HCT116 (cell line): ENCODE measurements at regions not wholly inside any gene's neighbourhood (a gene's known extent, or its start where the extent isn't known, plus 50 kb on each side); places are given as distances from the start of the nearest gene placed in this dataset.
"Not testable (repeated sequence)": the region's sequence is repeated elsewhere in the genome, so short reads cannot be mapped to it uniquely, and the experiment has no call there.

Source experiments
- ATAC-seq: fragments of 200-7000 bp; cut with Tn5 transposase; 2 replicates; pipeline ENCODE4 v1.9.1; 2020; ENCODE audit warnings: mild to moderate bottlenecking, moderate library complexity
- BruUV-seq: library from RNA; stranded (reverse); fragments of 400-500 nt; replicated peaks from 2 replicates; lab custom pipeline; 2021; lab: Mats Ljungman, UMichigan
- CTCF ChIA-PET: fragments of 300-600 bp; sonication (Branson Sonifier 250); formaldehyde crosslinking; loops from one replicate; lab custom pipeline; 2021; ENCODE audit warnings: antibody characterized with exemption; lab: Charles Lee
- POLR2A ChIA-PET: fragments of 300-600, 350-600 bp; sonication (Branson Sonifier 250); formaldehyde crosslinking; loops from one replicate; lab custom pipeline; 2021; ENCODE audit warnings: antibody characterized with exemption; lab: Charles Lee
- RAD21 ChIA-PET, 2 experiments: fragments of 300-600 bp; sonication (Branson Sonifier 250); formaldehyde crosslinking; loops; one replicate each; lab custom pipeline; 2023; ENCODE audit warnings: low total read pairs in 2 of 2; ENCODE audit not compliant: uncharacterized antibody in 2 of 2, unreplicated experiment in 2 of 2, low non-redundant PET in 1 of 2; lab: Charles Lee
- DNase-seq: peaks from one replicate; pipeline ENCODE4 v3.0.0-alpha.2; 2010; ENCODE audit warnings: low read depth, low spot score
- H2AFZ ChIP-seq: fragments of 200-600 bp; shearing (Covaris generic), sonication (generic); 2 replicates; pipeline ENCODE4 v1.6.1; 2017; ENCODE audit warnings: low read depth, mixed run types, mixed read lengths, antibody characterized with exemption, low read length; ENCODE audit not compliant: poor library complexity, severe bottlenecking
- H3K27ac ChIP-seq: 2 replicates; pipeline ENCODE4 v1.5.1; 2012; ENCODE audit warnings: low read depth, low read length
- H3K27me3 ChIP-seq: fragments of 200-600 bp; sonication (generic); 2 replicates; pipeline ENCODE4 v1.6.1; 2016; ENCODE audit warnings: mixed run types, low read length, mixed read lengths; ENCODE audit not compliant: insufficient read depth
- H3K36me3 ChIP-seq, 2 experiments: fragments of 200-500 bp in 1 of 2; fragments of 200-600 bp in 1 of 2; sonication (Bioruptor generic) in 1 of 2; sonication (generic) in 1 of 2; 2 replicates each; pipeline versions ENCODE4 v1.5.1 to v1.6.1; 2014 to 2016; ENCODE audit warnings: low read length in 2 of 2, inconsistent platforms in 1 of 2, mixed read lengths in 1 of 2, mixed run types in 1 of 2; ENCODE audit not compliant: insufficient read depth in 2 of 2, control insufficient read depth in 1 of 2
- H3K4me1 ChIP-seq, 2 experiments: fragments of 200-600 bp in 1 of 2; sonication (generic) in 1 of 2; 2 replicates each; pipeline versions ENCODE4 v1.5.1 to v1.6.1; 2012 to 2017; ENCODE audit warnings: low read length in 2 of 2, inconsistent platforms in 1 of 2, mild to moderate bottlenecking in 1 of 2, mixed read lengths in 1 of 2, mixed run types in 1 of 2, moderate library complexity in 1 of 2; ENCODE audit not compliant: insufficient read depth in 2 of 2, control insufficient read depth in 1 of 2
- H3K4me2 ChIP-seq: fragments of 200-600 bp; sonication (generic); 2 replicates; pipeline ENCODE4 v1.6.1; 2017; ENCODE audit warnings: mixed run types, low read length, mixed read lengths
- H3K4me3 ChIP-seq, 2 experiments: fragments of 200-600 bp in 1 of 2; sonication (generic) in 1 of 2; replicated peaks in 1 of 2; 2 replicates each; pipeline ENCODE4 v1.5.1; 2011 to 2016; ENCODE audit warnings: low read length in 2 of 2, control low read depth in 1 of 2, low read depth in 1 of 2, mild to moderate bottlenecking in 1 of 2, mixed read lengths in 1 of 2, mixed run types in 1 of 2
- H3K79me2 ChIP-seq: fragments of 200-600 bp; sonication (generic); 2 replicates; pipeline ENCODE4 v1.6.1; 2017; ENCODE audit warnings: mild to moderate bottlenecking, mixed run types, low read length, moderate library complexity, mixed read lengths; ENCODE audit not compliant: insufficient read depth
- H3K9ac ChIP-seq: fragments of 200-600 bp; sonication (generic); 2 replicates; pipeline ENCODE4 v1.6.1; 2016; ENCODE audit warnings: low read length, mixed read lengths
- H3K9me2 ChIP-seq: fragments of 200-600 bp; sonication (generic), shearing (Covaris generic); 2 replicates; pipeline ENCODE4 v1.6.1; 2017; ENCODE audit warnings: mixed run types, mild to moderate bottlenecking, moderate library complexity; ENCODE audit not compliant: insufficient read depth
- H3K9me3 ChIP-seq, 2 experiments: fragments of 200-500 bp in 1 of 2; fragments of 200-600 bp in 1 of 2; sonication (Bioruptor generic) in 1 of 2; sonication (generic) in 1 of 2; 2 replicates each; pipeline ENCODE4 v1.6.1; 2014 to 2017; ENCODE audit warnings: low read length in 2 of 2, mixed read lengths in 2 of 2, inconsistent platforms in 1 of 2, low read depth in 1 of 2, mild to moderate bottlenecking in 1 of 2, mixed run types in 1 of 2, moderate library complexity in 1 of 2; ENCODE audit not compliant: control insufficient read depth in 1 of 2, insufficient read depth in 1 of 2
- H4K20me1 ChIP-seq: fragments of 200-600 bp; sonication (generic), shearing (Covaris generic); 2 replicates; pipeline ENCODE4 v1.6.1; 2017; ENCODE audit warnings: mixed run types, mild to moderate bottlenecking, moderate library complexity; ENCODE audit not compliant: insufficient read depth
- ATF3 ChIP-seq: IDR thresholded peaks from 2 replicates; pipeline ENCODE4 v1.6.1; 2012
- EGR1 ChIP-seq: IDR thresholded peaks from 2 replicates; pipeline ENCODE4 v1.6.1; 2012; ENCODE audit warnings: low read depth
- ELF1 ChIP-seq: IDR thresholded peaks from 2 replicates; pipeline ENCODE4 v1.6.1; 2012; ENCODE audit warnings: low read depth, borderline replicate concordance
- EZH2 ChIP-seq: fragments of 200-600 bp; sonication (generic); IDR thresholded peaks from 2 replicates; pipeline ENCODE4 v1.6.1; 2017; ENCODE audit warnings: antibody characterized with exemption, mixed run types
- POLR2AphosphoS5 ChIP-seq: IDR thresholded peaks from 2 replicates; pipeline ENCODE4 v1.6.1; 2011; ENCODE audit warnings: mild to moderate bottlenecking, low read depth, low read length, moderate library complexity
- SIN3A ChIP-seq: IDR thresholded peaks from 2 replicates; pipeline ENCODE4 v1.6.1; 2012; ENCODE audit warnings: low read depth
- SRF ChIP-seq: IDR thresholded peaks from 2 replicates; pipeline ENCODE4 v1.6.1; 2012; ENCODE audit warnings: low read depth
- TCF7L2 ChIP-seq: IDR thresholded peaks from 2 replicates; pipeline ENCODE4 v1.7.0; 2011; ENCODE audit warnings: borderline replicate concordance, inconsistent platforms; ENCODE audit not compliant: insufficient read depth, insufficient read length; ENCODE audit errors: extremely low read depth
- YY1 ChIP-seq: IDR thresholded peaks from 2 replicates; pipeline ENCODE4 v1.6.1; 2011; ENCODE audit warnings: low read length, low read depth, moderate library complexity, mild to moderate bottlenecking; ENCODE audit not compliant: insufficient replicate concordance; ENCODE audit errors: extremely low read depth
- ZNF274 ChIP-seq: fragments of 200-500 bp; sonication (Bioruptor generic); IDR thresholded peaks from 2 replicates; pipeline ENCODE4 v1.6.1; 2014; ENCODE audit warnings: mild to moderate bottlenecking, low read depth, low read length, inconsistent platforms
- intact Hi-C: fragments of 100-400 bp; cut with micrococcal nuclease; formaldehyde crosslinking; loops from 2 replicates; pipeline ENCODE4 v1.10.0; 2022
- TF ChIP-seq, protein P1 (sequence below): IDR thresholded peaks from 2 replicates; pipeline ENCODE4 v1.6.1; 2012

GRCh38 chr7:152574892-152575548 is 100.9 kb downstream of the XRCC2 start:
- Histone ChIP-seq H3K9me2 (no peaks in the 10 kb centered on the region), H3K79me2 (no peaks in the 10 kb centered on the region), H3K27ac (no peak overlapping the region), H3K4me3 (no peak overlapping the region), H2AFZ (no peak overlapping the region), H3K4me2 (no peak overlapping the region), H3K4me1 (no peaks in the 10 kb centered on the region), H4K20me1 (no peaks in the 10 kb centered on the region), H3K9ac (no peak overlapping the region), H3K27me3 (no peaks in the 10 kb centered on the region), H3K9me3 (no peaks in the 10 kb centered on the region), H3K36me3 (no peaks in the 10 kb centered on the region)
- ChIA-PET POLR2A (no interaction called here), RAD21 (no interaction called here), CTCF (no interaction called here)
- intact Hi-C loops = no loop called here
- DNase-seq (no peak), ATAC-seq (no peak)
- TF ChIP-seq TCF7L2 (no peak), YY1 (no peak), SIN3A (no peak), ELF1 (no peak), SRF (no peak), POLR2AphosphoS5 (no peak), ZNF274 (no peak), EGR1 (no peak), ATF3 (no peak), EZH2 (no peak)
- TF ChIP-seq, protein P1, sequence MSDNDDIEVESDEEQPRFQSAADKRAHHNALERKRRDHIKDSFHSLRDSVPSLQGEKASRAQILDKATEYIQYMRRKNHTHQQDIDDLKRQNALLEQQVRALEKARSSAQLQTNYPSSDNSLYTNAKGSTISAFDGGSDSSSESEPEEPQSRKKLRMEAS = no peak
- BruUV-seq = no TSS peak

DNA sequence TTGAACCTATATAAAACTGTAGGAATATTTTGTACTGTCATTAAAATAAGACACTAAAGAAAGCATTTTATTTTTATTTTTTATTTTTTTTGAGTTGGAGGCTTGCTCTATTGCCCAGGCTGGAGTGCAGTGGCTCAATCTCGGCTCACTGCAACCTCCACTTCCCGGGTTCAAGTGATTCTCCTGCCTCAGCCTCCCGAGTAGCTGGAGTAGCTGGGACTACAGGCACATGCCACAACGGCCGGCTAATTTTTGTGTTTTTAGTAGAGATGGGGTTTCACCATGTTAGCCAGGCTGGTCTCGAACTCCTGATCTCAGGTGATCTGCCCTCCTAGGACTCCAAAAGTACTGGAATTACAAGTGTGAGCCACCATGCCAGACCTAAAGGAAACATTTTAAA is 102.8 kb downstream of the XRCC2 start:
- CTCF ChIA-PET = not testable (repeated sequence)

More for the DNA sequence above, 102.8 kb downstream of the XRCC2 start:
- ATAC-seq, H3K4me1 ChIP-seq, H3K4me3 ChIP-seq, H4K20me1 ChIP-seq, RAD21 ChIA-PET, POLR2A ChIA-PET, DNase-seq, H3K79me2 ChIP-seq, H3K4me2 ChIP-seq, H3K27me3 ChIP-seq, H3K27ac ChIP-seq, H3K36me3 ChIP-seq, H3K9me2 ChIP-seq, H2AFZ ChIP-seq, intact Hi-C loops, BruUV-seq, H3K9ac ChIP-seq, H3K9me3 ChIP-seq: not testable (repeated sequence)
